ENCODE measurements at regions not wholly inside any gene's neighbourhood (a gene's known extent, or its start where the extent isn't known, plus 50 kb on each side); places are given as distances from the start of the nearest gene placed in this dataset.

- TF ChIP-seq ARNT (IDR thresholded peaks at IDR 0.05) (no peak), TARDBP (IDR thresholded peaks at IDR 0.05) (no peak), FOXK2 (IDR thresholded peaks at IDR 0.05) (no peak)
Measured at GRCh38 chr15:85326291-85326690, 54.1 kb upstream of the AKAP13 start.

Data from HEK293T (cell line).